ENCODE measurements at regions not wholly inside any gene's neighbourhood (a gene's known extent, or its start where the extent isn't known, plus 50 kb on each side); places are given as distances from the start of the nearest gene placed in this dataset.

GRCh38 chr2:19653509-19653908 lies 248.3 kb downstream of the TTC32 start:
- Mint-ChIP-seq H3K27me3 (ENCODE audit: low read depth) (no peaks in the 10 kb centered on the region), H3K4me3 (no peak overlapping the region), H3K36me3 (ENCODE audit: insufficient read depth in 1 of 3, low read depth in 3 of 3) (no peaks in the 10 kb centered on the region), H3K9me3 (no peaks in the 10 kb centered on the region), H3K27ac (no peak overlapping the region), H3K4me1 (peaks cover 6 to 13% of the 10 kb centered on the region in 2 experiments; a peak in 2 of 4 replicates)
- WGBS (ENCODE audit: extremely low coverage, insufficient read length, low lambda C conversion rate) = no CpG with 5 or more reads among the region's 10 CpGs
- Histone ChIP-seq H2BK20ac (ENCODE audit: low read depth, low read length, poor library complexity, severe bottlenecking) (no peak overlapping the region), H3K56ac (ENCODE audit: insufficient read length, low read depth, low read length) (no peak overlapping the region), H3K23me2 (ENCODE audit: insufficient read length, low read depth, low read length, poor library complexity, severe bottlenecking) (no peaks in the 10 kb centered on the region), H3K9ac (ENCODE audit: extremely low read depth, insufficient read length, low read length) (no peak overlapping the region), H3K27ac (ENCODE audit: insufficient read length, low read depth, low read length) (no peak overlapping the region), H2BK120ac (ENCODE audit: low read depth, low read length, poor library complexity, severe bottlenecking) (no peak overlapping the region), H3K4me1 (ENCODE audit: insufficient read depth, low read length) (peaks cover 2% of the 10 kb centered on the region; the same call in 1 of the 2 replicates), H3K79me2 (ENCODE audit: insufficient read depth, low read length) (no peaks in the 10 kb centered on the region), H3K18ac (ENCODE audit: insufficient read length, low read depth, low read length) (no peak overlapping the region), H2AFZ (ENCODE audit: low read length) (no peak overlapping the region), H2BK5ac (ENCODE audit: insufficient read length, low read length) (no peak overlapping the region), H3T11ph (ENCODE audit: low read length) (no peak overlapping the region), H4K20me1 (ENCODE audit: control insufficient read depth, insufficient read depth, insufficient read length) (no peaks in the 10 kb centered on the region), H4K5ac (ENCODE audit: insufficient read length, low read depth, low read length) (no peak overlapping the region), H4K8ac (replicated peaks; ENCODE audit: insufficient read length, low read depth, low read length) (no peak overlapping the region), H3K79me1 (ENCODE audit: insufficient read depth, low read depth, low read length, poor library complexity, severe bottlenecking) (no peaks in the 10 kb centered on the region), H4K91ac (ENCODE audit: insufficient read length, low read depth, low read length) (no peak overlapping the region), H3K9me3 (ENCODE audit: control insufficient read depth, low read depth, low read length) (no peaks in the 10 kb centered on the region), H3K4ac (ENCODE audit: low read depth, low read length) (no peak overlapping the region), H3K27me3 (ENCODE audit: insufficient read depth, low read length) (0 out of 2 replicates have a peak, but pooled peaks cover 2% of the 10 kb centered on the region), H2BK15ac (ENCODE audit: low read depth, low read length) (no peak overlapping the region), H2AK5ac (ENCODE audit: insufficient read length, low read length) (no peak overlapping the region), H3K4me2 (ENCODE audit: insufficient read depth, insufficient read length, low read length) (no peak overlapping the region), H3K23ac (ENCODE audit: insufficient read length, low read depth, low read length) (no peak overlapping the region), H2BK12ac (ENCODE audit: insufficient read length, low read depth, low read length) (no peak overlapping the region), H3K14ac (ENCODE audit: insufficient read depth, low read length) (no peak overlapping the region)
- TF ChIP-seq CTCF (conservative IDR thresholded peaks at IDR 0.05) = no peak
- no peak for DNase-seq

All from H9 (cell line).